ENCODE measurements at regions not wholly inside any gene's neighbourhood (a gene's known extent, or its start where the extent isn't known, plus 50 kb on each side); places are given as distances from the start of the nearest gene placed in this dataset.
"Not testable (repeated sequence)": the region's sequence is repeated elsewhere in the genome, so short reads cannot be mapped to it uniquely, and the experiment has no call there.

DNA sequence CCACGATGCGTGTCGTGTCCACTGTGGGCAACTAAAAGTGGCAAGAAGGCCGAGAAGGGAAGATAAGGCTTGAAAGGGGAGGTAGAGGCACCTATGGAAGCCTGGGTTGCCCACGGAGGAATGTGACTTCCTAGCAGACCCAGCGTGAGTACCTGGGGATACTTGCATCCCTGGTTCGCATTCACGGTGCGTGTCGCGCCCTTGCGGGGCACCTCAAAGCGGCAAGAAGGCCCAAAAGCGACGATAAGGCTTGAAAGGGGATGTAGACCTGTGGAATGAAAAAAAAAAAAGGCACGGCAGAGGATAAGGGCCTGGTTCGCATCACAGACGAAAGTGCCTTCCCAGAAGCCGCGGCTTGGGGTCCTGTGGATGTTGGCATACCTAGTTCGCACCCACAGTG lies 282.9 kb downstream of the ALG10 start:
- no peak for DNase-seq

DNA sequence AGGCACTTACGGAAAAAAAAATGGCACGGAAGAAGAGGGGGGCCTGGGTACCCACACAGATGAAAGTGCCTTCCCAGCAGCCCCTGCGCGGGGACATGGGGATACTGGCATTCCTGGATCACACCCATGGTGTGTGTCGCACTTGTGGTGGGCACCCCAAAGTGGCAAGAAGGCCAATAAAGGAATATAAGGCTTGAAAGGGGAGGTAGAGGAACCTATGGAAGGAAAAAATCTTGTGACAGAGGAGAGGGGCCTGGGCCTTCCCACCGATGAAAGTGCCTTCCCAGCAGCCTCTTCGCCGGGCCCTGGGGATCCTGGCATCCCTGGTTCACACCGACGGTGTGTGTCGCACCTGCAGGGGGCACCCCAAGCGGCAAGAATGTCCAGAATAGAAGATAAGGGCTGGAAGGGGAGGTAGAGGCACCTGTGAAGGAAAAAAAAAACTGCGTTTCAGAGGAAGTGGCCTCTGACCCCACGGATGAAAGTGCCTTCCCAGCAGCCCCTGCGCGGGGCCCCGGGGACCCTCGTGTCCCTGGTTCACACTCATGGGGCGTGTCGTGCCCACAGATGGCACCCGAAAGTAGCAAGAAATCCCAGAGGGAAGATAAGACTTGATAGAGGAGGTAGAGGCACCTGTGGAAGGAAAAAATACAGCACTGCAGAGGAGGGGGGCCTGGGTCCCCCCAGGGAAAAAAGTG lies 284.0 kb downstream of the ALG10 start:
- DNase-seq: no peak

DNA sequence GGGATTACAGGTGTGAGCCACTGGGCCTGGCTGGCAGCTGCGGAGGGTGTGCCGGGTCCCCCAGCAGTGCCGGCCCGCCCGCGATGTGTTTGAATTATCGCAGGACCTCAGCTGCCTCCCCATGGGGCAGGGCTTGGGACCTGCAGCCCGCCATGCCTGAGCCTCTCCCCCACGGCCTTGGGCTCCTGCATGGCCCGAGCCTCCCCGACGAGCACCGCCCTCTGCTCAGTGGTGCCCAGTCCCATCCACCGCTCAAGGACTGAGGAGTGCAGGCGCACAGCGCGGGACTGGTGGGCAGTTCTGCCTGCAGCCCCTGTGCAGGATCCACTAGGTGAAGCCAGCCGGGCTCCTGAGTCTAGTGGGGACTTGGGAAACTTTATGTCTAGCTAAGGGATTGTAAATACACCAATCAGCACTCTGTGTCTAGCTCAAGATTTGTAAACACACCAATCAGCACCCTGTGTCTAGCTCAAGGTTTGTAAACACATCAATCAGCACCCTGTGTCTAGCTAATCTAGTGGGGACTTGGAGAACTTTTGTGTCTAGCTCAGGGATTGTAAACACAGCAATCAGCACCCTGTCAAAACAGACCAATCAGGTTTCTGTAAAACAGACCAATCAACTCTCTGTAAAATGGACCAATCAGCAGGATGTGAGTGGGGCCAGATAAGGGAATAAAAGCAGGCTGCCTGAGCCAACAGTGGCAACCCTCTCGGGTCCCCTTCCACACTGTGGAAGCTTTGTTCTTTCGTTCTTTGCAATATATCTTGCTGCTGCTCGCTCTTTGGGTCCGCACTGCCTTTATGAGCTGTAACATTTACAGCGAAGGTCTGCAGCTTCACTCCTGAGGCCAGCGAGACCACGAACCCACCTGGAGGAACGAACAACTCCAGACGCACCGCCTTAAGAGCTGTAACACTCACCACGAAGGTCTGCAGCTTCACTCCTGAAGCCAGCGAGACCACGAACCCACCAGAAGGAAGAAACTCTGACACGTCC lies 287.8 kb downstream of the ALG10 start:
- not testable (repeated sequence) for DNase-seq

DNA sequence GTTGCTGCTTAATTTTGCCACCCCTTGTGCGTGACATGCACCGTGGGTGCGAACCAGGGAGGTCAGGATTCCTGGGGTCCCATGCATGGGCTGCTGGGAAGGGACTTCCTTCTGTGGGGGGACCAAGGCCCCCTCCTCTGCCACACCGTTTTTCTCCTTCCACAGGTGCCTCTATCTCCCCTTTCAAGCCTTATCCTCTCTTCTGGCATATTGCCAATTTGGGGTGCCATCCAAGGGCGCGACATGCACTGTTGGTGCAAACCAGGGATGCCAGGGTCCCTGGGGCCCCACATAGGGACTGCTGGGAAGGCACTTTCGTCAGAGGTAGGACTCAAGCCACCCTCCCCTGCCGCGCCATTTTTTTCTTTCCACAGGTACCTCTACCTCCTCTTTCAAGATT lies 289.0 kb downstream of the ALG10 start:
- no peak for DNase-seq

DNA sequence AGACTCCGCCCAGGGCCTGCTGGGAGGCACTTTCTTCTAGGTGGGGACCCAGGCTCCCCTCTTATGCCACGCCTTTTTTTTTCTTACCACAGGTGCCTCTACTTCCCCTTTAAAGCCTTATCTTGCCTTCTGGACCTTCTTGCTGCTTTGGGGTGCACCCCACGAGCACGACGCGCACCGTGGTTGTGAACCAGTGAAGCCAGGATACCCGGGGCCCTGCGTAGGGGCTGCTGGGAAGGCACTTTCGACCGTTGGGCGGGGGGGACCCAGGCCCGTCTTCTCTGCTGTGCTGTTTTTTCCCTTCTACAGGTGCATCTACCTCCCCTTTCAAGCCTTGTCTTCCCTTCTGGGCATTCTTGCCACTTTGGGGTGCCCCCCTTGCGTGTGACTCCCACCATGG lies 305.4 kb downstream of the ALG10 start:
- DNase-seq: no peak

DNA sequence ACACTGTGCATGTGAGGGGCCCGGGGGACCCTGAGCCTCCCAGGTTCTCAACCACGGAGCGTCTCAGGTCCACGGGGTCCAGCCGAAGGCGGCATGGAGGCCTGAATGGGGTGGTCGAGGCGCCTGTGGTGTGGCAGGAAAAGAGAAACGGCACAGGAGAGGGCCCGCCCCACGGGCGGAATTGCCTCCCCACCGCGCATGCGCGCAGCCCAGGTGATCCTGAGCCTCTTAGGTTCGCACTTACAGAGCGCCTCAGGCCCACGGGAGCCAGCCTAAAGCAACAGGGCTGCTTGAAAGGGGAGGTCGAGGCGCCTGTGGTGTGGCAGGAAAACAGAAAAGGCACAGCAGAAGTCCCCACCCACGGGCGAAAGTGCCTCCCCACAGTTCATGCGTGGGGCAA lies 311.0 kb downstream of the ALG10 start:
- no peak for DNase-seq

DNA sequence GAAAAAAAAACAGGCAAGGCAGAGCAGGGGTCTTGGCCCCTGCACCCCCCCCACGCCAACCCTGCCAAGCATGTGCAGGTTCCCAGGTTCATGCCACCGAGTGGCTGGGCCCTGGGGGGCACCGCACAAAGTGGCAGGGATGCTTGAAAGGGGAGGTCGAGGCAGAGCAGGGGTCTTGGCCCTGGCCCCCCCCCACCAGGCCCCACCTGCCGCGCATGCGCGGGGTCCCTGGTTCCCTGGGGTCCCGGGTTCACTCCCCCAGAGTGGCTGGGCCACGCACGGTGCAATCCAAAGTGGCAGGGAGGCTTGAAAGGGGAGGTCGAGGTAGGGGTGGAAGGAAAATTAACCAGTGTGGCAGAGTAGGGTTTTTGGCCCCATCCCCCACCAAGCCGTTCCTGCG lies 312.2 kb downstream of the ALG10 start:
- DNase-seq: no peak

DNA sequence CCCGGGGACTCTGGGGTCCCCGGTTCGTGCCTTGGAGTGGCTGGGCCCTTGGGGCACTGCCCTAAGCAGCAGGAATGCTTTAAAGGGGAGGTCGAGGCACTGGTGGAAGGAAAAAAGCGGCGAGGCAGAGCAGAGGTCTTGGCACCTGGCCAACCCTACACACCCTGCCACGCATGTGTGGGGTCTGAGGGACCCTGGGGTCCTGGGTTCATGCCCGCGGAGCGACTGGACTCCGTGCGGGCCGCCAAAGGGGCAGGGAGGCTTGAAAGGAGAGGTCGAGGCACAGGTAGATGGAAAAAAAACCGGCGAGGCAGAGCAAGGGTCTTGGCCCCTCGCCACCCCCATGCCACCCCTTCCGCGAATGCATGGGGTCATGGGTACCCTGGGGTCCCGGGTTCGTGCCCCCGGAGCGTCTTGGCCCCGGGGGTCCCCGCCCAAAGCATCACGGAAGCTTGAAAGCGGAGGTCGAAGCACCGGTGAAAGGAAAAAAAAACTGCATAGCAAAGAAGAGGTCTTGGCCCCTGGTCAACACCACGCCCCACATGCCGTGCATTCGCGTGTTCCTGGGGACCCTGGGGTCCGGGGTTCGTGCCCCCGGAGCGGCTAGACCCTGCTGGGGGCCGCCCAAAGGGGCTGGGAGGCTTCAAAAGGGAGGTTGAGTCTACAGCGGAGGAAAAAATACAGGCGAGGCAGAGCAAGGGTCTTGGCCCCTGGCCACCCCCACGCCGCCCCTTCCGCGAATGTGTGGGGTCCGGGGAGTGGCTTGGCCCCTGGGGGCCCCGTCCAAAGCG lies 312.9 kb downstream of the ALG10 start:
- DNase-seq: no peak

DNA sequence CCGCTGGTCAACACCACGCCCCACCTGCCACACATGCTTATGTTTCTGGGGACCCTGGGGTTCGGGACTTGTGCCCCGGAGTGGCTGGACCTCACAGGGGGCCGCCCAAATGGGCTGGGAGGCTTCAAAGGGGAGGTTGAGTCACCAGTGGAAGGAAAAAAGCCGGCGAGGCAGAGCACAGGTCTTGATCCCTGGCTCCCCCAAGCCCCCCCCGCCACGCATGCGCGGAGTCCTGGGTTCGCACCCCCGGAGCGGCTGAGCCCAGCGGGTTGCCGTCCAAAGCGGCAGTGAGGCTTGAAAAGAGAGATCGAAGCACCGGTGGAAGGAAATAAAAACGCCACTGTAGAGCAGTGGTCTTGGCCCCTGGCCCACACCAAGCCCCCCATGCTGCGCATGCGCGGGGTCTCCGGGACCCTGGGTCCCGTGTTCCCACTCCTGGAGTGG lies 313.5 kb downstream of the ALG10 start:
- no peak for DNase-seq

DNA sequence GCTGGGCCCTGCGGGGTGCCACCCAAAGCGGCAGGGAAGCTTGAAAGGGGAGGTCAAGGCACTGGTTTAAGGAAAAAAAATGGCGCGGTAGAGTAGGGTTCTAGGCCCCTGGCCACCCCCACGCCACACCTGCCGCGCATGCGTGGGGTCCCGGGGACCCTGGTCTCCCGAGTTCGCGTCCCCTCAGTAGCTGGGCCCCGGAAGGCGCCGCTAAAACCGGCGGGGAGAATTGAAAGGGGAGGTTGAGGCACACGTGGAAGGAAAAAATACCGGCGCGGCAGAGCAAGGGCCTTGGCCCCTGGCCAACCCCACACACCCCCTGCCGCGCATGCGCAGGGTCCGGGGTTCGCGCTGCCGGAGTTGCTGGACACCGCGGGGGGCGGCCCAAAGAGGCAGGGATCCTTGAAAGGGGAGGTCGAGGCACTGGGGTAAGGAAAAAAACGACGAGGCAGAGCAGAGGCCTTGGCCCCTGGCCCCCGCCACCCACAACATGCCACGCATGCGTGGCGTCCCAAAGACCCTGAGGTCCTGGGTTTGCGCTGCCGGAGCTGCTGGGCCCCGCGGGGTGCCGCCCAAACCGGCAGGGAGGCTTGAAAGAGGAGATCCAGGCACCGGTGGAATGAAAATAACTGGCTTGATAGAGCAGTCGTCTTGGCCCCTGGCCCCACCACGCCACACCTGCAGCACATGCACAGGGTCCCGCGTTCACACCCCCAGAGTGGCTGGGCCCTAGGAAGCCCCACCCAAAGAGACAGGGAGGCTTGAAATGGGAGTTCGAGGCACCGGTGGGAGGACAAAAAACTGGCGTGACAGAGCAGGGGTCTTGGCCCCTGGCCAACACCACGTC lies 314.5 kb downstream of the ALG10 start:
- no peak for DNase-seq

DNA sequence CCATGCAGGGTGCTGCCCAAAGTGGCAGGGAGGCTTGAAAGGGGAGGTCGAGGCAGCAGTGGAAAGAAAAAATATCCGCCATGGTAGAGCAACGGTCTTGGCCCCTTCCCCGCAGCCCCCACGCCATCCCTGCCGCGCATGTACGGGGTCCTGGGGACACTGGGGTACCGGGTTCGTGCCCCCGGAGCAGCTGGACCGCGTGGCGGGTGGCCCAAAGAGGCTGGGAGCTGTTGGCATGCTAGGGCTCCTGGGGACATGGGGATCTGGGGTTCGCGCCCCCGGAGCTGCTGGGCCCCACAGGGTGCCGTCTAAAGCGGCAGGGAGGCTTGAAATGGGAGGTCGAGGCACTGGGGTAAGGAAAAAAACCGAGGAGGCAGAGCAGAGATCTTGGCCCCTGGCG lies 316.5 kb downstream of the ALG10 start:
- DNase-seq: no peak

DNA sequence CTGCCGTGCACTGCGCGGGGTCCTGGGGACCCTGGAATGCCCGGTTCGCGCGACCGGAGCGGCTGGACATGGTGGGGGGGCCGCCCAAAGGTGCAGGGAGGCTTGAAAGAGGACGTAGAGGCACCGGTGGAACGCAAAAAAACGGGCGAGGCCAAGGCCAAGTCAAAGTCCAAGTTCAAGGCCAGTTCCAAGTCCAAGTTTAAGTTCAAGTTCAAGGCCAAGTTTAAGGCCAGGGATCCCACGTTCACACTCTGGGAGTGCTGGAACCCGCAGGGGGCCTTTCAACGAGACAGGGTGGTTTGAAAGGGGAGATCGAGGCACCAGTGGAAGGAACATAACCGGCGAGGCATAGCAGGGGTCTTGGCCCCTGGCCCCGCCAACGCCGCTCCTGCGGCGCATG lies 317.6 kb downstream of the ALG10 start:
- no peak for DNase-seq

DNA sequence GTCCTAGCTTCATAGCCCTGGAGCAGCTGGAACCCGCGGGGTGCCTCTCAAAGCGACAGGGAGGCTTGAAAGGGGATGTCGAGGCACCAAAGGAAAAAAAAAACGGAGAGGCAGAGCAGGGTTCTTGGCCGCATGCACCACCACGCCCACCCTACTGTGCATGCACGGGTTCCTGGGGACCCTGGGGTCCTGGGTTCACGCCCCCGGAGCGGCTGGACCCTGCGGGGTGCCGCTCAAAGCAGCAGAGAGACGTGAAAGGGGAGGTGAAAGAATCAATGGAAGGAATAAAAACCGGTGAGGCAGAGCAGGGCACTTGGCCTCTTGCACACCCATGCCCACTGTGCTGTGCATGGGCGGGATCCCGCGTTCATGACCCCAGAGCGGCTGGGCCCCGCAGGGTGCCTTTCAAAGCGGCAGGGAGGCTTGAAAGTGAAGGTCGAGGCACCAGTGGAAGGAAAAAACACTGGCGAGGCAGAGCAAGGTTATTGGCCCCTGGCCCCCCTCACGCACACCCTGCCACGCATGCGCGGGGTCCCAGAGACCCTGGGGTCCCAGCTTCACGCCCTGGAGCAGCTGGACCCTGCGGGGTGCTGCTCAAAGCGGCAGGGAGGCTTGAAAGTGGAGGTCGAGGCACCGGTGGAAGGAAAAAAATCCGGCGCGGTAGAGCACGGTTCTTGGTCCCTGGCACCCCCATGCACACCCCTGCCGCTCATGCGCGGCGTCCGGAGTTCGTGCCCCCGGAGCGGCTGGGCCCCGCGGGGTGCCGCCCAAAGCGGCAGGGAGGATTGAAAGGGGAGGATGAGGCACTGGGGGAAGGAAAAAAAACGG lies 318.5 kb downstream of the ALG10 start:
- no peak for DNase-seq

DNA sequence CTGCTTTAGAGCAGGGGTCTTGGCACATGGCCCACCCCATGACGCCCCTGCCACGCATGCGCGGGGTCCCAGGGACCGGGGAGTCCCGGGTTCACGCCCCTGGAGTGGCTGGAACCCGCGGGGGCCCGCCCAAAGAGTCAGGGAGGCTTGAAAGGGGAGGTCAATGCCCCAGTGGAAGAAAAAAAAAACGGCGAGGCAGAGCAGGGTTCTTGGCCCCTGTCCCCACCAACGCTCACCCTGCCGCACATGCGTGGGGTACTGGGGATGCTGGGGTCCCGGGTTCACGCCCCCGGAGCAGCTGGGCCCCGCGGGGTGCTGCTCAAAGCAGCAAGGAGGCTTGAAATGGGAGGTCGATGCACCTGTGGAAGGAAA lies 319.1 kb downstream of the ALG10 start:
- DNase-seq: no peak

DNA sequence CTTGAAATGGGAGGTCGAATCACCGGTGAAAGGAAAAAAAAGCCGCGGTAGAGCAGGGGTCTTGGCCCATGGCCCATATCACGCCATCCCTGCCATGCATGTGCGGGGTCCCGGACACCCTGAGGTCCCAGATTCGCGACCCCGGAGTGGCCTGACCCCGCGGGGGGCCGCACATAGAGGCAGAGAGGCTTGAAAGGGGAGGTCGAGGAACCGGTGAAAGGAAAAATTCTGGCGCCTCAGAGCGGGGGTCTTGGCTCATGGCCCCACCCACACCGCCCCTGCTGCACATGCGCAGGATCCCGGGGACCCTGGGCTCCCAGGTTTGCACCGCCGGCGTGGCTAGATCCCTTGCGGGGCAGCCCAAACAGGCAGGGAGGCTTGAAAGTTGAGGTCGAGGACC lies 319.8 kb downstream of the ALG10 start:
- DNase-seq: no peak

DNA sequence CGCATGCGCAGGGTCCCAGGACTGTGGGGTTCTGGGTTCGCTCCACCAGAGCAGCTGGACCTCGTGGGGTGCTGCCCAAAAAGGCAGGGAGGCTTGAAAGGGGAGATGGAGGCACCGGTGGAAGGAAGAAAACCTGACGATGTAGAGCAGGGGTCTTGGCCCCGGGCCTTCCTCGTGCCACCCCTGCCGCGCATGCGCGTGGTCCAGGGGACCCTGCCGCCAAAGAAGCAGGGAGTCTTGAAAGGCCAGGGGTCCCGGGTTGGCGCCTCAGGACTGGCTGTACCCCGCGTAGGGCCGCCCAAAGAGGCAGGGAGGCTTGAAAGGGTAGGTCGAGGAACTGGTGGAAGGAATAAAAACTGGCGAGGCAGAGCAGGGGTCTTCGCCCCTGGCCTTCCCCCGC lies 321.0 kb downstream of the ALG10 start:
- DNase-seq: no peak

DNA sequence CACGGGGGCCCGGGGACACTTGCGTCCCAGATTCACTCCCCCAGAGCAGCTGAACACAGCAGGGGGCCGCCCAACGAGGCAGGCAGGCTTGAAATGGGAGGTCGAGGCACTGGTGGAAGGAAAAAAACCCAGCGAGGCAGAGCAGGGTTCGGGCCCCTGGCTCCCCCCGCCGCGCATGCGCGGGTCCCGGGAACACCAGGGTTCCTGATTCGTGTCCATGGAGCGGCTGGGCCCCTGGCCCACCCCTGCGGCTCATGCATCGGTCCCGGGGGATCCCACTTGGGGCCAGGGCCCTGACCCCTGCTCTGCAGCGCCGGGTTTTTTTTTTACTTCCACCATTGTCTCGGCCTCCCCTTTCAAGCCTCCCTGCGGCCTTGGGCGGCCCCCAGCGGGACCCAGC lies 321.5 kb downstream of the ALG10 start:
- no peak for DNase-seq

DNA sequence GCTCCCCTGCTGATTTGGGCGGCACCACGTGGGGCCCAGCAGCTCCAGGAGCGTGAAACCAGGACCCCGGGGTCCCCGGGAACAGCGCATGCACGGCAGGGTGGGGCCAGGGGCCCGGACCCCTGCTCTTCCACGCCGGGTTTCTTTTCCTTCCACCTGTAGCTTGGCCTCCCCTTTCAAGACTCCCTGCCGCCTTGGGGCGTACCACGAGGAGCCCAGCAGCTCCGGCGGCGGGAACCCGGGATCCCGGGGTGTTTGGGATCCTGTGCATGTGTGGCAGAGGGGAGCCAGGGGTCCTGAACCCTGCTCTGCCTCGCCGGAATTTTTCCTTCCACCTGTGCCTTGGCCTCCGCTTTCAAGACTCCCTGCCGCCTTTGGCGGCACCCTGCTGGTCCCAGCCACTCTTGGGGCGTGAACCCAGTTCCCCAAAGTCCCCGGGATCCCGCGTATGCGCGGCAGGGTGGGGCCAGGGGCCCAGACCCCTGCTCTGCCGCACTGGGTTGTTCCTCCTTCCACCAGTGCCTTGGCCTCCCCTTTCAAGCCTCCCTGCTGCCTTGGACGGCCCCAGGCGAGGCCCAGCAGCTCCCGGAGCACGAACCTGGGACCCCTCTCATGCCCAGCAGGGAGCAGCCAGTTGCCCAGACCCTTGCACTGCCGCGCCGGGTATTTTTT lies 322.7 kb downstream of the ALG10 start:
- DNase-seq: no peak

DNA sequence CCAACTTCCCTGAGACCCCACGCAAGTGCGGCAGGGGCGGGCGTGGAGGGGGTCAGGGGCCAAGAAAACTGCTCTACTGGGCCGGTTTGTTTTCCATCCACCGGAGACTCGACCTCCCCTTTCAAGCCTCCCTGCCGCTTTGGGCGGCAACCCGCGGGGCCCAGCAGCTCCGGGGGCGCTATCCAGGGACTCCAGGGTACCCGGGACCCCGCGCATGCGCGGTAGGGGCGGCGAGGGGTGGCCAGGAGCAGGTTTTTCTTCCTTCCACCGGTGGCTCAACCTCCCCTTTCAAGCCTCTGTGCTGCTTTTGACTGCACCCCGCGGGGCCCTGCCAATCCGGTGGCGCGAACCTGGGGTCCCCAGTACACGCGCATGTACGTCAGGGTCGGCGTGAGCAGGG lies 323.5 kb downstream of the ALG10 start:
- DNase-seq: no peak

DNA sequence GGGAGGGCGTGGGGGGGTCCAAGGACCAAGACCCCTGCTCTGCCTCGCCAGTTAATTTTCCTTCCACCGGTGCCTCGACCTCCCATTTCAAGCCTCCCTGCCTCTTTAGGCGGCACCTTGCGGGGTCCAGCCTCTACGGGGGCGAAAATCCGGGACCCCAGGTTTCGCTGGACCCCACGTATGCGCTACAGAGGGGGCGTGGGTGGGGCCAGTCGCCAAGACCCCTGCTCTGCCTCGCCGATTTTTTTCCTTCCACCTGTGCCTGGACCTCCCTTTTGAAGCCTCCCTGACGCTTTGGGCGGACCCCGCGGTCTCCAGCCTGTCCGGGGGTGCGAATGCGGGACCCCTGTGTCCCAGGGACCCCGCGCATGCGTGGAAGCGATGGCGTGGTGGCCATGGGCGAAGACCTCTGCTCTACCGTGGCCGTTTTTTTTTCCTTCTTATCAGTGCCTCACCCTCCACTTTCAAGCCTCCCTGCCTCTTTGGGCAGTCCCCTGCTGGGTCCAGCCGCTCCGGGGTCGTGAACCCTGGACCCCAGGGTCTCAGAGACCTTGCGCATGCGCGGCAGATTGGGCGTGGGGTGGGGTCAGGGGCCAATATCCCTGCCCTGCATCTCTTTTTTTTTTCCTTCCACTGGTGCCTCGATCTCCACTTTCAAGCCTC lies 324.2 kb downstream of the ALG10 start:
- no peak for DNase-seq
